ENCODE measurements at regions not wholly inside any gene's neighbourhood (a gene's known extent, or its start where the extent isn't known, plus 50 kb on each side); places are given as distances from the start of the nearest gene placed in this dataset.

DNA sequence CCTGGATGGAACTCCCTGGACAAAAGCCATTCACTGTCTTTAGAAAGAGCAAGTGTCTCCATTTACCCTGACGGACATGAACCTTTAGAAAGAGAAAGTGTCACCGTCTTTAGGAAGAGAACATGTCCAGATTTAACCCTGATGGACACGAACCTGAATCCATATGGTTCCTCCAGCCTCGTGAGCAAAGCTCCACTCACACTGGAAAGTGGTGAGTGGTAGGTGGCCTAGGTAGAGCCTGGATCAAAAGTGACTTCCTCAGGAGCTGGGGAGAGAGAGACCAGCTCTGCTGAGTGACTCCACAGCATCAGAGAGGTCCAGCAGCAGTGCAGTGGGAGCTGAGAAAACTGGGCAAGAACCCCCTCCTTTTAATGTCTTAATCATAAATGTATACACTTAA lies 59.8 kb upstream of the IRS2 start:
- DNase-seq, result no peak

DNA sequence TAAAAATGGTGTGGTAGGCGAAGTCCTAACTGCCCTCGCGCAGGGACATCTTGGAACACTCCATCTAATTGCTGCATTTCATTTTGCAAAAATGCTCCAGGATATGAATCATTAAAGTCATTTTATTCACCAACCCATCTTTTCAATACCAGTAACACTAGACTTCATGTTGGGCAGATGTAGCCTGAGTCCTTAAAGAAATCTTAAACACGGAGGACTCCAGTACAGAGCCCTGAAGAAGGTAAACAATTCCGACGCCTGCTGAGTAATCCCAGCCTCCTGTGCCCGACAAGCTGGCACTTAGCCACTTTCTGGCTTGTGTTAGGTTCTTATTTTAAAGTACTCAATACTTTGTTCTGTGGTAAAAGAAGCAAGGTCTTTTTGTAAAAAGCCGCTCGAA lies 58.0 kb upstream of the IRS2 start:
- DNase-seq, result no peak

DNA sequence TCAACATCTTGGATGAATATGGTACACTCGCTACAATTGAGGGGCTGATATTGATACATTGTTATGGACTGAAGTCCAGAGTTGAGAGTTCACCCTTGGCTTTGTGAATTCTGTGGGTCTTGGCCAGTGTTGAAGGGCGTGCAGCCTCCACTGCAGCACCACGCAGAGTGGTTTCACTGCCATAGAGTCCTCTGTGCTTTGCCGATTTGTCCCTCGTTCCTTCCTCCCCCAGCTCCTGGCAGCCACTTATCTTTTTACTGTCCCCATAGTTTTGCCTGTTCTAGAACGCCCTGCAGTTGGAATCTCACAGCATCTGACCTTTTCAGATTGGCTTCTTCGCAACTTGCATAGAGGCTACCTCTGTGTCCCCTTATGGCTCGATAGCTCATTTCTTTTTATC lies 57.3 kb upstream of the IRS2 start:
- DNase-seq, result no peak

GRCh38 chr13:109842212-109842920 lies 56.0 kb upstream of the IRS2 start:
- no peak for DNase-seq

GRCh38 chr13:109840893-109841287 lies 54.5 kb upstream of the IRS2 start:
- DNase-seq, result no peak

DNA sequence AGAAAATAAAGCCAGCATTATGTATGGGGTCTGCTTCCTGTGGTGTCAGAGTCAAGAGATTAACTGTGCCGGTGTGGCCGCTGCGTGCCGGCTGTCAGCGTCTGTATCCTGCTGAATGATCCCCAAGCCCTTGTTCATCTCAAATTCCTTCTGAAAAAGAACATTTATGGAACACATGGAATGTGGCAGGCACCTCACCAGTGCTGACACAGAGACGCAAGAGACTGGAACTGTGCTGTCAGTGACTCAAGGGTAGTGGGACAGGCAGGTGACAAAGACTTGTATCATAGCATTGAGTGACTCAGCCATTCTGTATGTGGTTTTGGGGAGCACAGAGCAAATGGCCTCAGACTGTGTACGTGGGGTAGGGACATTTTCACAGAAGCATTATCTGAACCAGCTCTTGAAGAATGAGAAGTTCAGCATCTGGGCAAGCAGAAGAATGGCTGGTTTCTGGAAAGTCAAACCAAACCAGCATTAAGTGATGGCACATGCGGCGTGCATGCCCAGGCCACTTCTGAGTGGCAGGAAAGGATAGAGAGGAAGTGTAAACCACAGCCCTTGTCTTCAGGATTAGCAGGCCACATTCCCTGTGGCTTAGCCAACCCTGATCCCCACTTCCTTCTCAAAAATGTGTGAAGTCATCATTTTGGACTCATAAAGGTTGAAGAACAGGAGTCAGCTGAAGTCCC lies 54.0 kb upstream of the IRS2 start:
- no peak for DNase-seq

- DNase-seq, result no peak
These were observed 50.5 kb upstream of the IRS2 start for GRCh38 chr13:109836629-109837607.
